GM13977 (cell line): ENCODE measurements at regions not wholly inside any gene's neighbourhood (a gene's known extent, or its start where the extent isn't known, plus 50 kb on each side); places are given as distances from the start of the nearest gene placed in this dataset.

Source experiments
- DNase-seq: peaks from one replicate; pipeline ENCODE4 v3.0.0; 2012; ENCODE audit warnings: low spot score
- in situ Hi-C: fragments of 300-500 bp; cut with MboI; formaldehyde crosslinking; loops from one replicate; pipeline ENCODE4 v1.12.0; 2022; ENCODE audit warnings: low sequenced_read_pairs, low pct_unique_long_range_greater_than_20kb, mixed read lengths, inconsistent platforms; ENCODE audit not compliant: unreplicated experiment
- TF ChIP-seq, protein P1 (sequence below): IDR thresholded peaks from 2 replicates; pipeline ENCODE4 v1.5.1; 2012; ENCODE audit warnings: mild to moderate bottlenecking, control low read depth; ENCODE audit not compliant: insufficient read depth; ENCODE audit errors: extremely low read depth, missing control alignments

DNA sequence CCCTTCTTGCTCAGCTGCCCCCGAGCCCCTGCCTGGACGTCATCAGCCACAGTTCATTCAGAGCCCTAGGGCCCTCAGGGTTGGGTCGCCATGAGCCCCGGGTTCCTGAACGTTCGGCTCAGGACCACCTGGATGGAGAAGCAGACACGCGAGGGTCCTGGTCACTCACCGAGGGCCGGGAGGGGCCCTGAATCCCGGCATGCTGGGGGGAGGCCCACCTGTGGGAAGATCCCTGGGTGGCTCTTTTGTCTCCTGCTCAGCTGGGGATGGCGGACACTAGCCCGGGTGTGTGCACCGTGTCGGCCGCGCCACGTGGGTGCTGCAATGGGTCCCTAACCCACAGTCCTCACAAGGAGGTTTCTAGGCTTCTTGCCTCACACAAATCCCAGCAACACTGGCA is 78.1 kb upstream of the TTC34 start:
- in situ Hi-C loops = no loop called here
- no peak for DNase-seq
- TF ChIP-seq, protein P1, sequence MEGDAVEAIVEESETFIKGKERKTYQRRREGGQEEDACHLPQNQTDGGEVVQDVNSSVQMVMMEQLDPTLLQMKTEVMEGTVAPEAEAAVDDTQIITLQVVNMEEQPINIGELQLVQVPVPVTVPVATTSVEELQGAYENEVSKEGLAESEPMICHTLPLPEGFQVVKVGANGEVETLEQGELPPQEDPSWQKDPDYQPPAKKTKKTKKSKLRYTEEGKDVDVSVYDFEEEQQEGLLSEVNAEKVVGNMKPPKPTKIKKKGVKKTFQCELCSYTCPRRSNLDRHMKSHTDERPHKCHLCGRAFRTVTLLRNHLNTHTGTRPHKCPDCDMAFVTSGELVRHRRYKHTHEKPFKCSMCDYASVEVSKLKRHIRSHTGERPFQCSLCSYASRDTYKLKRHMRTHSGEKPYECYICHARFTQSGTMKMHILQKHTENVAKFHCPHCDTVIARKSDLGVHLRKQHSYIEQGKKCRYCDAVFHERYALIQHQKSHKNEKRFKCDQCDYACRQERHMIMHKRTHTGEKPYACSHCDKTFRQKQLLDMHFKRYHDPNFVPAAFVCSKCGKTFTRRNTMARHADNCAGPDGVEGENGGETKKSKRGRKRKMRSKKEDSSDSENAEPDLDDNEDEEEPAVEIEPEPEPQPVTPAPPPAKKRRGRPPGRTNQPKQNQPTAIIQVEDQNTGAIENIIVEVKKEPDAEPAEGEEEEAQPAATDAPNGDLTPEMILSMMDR = no peak

DNA sequence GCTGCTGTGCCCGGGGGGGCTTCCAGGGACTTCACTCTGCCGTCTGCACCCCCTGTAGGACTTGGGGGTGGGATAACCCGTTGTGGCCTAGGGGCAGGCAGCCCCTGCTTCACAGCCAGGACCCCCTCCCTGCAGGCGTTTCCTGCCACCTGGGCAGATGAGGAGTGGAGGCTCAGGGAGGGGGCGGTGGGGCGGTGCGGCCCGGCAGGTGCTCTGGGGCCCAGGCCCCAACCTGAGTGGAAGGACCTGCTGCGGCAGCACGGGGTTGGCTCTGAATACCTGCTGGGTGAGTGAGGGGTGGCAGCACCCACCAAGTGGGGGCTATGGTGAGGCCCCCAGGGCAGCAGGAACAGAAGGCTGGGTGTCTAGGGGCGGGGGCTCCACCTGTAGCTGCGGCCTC is 78.6 kb upstream of the TTC34 start:
- in situ Hi-C loops = no loop called here
- TF ChIP-seq, protein P1 = no peak

DNA sequence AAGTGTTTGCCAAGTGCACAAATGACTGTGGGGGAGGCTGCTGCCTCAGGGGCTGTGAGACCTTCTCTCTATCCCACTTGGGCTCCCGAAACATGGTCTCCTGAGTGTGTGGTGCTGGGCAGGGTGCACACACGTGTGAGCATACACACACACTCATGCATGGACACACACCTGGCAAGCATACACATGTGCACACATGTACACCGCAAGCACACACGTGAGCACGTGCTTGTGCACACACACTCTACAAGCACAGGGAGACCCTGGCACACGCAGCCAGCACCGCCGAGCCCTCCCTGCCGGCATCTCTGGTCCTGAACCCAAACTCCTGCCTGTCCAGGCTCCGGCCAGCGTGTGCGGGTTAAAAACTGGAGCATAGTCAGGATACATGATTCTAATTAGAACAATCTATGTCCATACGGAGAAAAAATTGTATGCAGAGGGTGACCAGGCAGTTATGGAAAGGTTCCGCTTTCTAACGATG is 79.4 kb upstream of the TTC34 start:
- DNase-seq = no peak
- TF ChIP-seq, protein P1 = no peak
- in situ Hi-C loops = no loop called here

More for the DNA sequence above, 78.6 kb upstream of the TTC34 start:
- DNase-seq = no peak

DNA sequence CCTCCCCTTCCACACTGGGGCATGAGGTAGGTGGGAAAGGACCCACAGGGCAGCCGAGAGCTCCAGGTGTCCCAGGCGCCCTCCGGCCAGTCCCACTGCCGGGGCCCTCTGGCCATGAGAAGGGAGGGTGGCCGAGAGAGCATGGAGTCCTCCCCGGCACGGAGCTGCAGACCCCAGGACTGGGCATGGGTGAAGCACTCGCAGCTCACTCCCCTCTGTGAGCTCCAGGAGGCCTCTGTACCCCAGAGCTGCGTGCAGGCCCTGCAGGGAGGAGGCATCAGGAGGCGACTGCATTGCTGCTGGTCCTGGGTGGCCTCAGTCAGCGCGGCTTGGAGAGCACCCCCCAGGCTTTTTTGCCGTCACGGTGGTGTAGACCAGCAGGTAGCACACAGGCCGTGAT is 80.1 kb upstream of the TTC34 start:
- in situ Hi-C loops = no loop called here
- TF ChIP-seq, protein P1 = no peak
- DNase-seq = no peak

DNA sequence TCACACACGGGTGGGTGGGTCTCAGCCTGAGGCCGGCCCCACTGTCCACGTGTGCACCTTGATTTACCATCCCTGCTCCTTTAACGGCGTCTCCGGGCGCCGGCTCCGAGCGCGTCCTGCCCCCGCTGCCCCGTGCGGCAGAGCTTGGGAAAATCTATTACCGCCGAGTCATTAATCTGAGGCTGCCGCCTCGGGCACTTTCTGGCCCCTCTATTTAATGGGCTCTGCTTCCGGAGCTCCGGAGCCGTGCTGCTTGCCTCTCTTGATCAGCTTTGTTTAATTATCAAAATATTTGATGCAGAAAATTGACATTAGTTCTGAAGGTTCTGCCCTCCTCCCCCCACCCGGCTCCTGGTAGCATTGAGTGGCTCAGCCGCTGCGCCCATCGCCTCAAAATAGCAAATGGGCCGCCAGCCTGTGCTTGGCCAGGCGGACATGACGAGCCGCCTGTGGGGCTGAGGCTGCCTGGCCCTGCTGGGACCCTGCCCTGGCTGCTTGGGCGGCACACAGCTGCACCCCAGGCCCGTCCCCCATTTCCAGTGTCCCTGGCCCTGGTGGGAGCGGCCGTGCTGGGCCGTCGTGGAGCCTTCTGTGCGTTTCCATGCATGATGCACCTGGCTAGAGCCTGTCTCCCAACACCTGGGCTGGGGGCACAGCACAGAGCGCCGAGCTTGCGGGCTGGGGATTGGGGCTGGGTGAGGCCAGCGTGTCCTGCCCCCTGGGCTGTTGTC is 81.6 kb upstream of the TTC34 start:
- DNase-seq = no peak
- in situ Hi-C loops = no loop called here
- TF ChIP-seq, protein P1 = no peak

DNA sequence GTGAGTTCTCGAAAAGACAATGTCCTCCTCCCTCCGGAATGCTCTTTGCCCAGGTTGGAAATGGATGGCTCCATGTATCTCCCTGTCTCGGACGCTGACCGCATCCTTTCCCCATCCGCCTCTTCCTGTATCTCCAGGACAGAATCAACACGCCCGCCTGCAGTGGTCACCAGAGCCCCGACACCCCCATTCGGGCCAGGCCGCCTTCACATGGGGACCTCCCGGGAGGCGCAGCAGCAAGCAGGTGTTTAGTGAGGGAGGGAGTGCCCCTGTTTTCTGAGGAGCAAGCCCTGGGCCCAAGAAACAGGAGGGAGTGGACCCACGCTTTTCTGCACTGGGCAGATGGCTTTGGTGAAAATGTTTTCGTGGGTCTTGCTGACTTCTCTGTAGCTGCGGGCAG is 83.5 kb upstream of the TTC34 start:
- no peak for DNase-seq
- in situ Hi-C loops = no loop called here
- TF ChIP-seq, protein P1 = no peak

DNA sequence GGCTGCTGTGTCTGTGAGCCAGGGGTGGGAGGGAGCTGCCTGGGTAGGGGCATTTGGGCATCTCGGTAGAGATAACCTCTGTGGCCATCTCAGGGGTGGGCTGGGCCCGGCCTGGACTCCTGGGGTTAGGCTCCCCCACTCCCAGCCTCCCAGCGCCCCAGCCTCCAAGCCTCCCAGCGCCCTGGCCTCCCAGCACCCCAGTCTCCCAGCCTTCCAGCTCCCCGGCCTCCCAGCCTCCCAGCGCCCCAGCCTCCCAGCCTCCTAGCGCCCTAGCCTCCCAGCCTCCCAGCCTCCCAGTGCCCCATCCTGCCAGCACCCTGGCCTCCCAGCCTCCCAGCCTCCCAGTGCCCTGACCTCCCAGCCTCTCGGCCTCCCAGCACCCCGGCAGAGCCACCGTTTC is 85.1 kb upstream of the TTC34 start:
- in situ Hi-C loops = no loop called here
- no peak for DNase-seq
- TF ChIP-seq, protein P1 = no peak
